ENCODE measurements at regions not wholly inside any gene's neighbourhood (a gene's known extent, or its start where the extent isn't known, plus 50 kb on each side); places are given as distances from the start of the nearest gene placed in this dataset.

DNA sequence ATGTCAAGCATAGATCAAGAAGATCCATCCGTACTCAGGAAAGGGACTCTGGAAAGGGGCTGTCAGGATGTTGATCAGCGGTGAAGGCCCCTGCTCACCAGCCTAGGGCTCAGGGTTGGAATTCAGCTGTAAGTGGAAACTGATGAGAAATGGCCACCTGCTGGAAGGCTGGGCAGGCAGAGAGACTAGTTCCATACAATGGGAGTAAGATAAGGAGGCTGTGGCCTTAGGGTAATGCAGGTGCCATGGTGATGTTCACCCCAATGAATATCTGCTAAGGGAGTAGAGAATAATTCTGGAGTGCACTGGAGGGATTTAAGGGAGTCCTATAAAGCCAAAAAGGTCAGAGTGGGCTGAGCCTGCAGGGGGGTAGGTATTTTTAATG is 256.6 kb downstream of the CYRIA start:
- no peaks in the 10 kb centered on the region for H3K27me3 ChIP-seq
- no peaks in the 10 kb centered on the region for H3K4me1 ChIP-seq
- H3K9me3 ChIP-seq = no peaks in the 10 kb centered on the region
- H3K36me3 ChIP-seq = no peaks in the 10 kb centered on the region
- intact Hi-C loops (cut with DNase I) = no loop called here
- TF ChIP-seq, protein P1, sequence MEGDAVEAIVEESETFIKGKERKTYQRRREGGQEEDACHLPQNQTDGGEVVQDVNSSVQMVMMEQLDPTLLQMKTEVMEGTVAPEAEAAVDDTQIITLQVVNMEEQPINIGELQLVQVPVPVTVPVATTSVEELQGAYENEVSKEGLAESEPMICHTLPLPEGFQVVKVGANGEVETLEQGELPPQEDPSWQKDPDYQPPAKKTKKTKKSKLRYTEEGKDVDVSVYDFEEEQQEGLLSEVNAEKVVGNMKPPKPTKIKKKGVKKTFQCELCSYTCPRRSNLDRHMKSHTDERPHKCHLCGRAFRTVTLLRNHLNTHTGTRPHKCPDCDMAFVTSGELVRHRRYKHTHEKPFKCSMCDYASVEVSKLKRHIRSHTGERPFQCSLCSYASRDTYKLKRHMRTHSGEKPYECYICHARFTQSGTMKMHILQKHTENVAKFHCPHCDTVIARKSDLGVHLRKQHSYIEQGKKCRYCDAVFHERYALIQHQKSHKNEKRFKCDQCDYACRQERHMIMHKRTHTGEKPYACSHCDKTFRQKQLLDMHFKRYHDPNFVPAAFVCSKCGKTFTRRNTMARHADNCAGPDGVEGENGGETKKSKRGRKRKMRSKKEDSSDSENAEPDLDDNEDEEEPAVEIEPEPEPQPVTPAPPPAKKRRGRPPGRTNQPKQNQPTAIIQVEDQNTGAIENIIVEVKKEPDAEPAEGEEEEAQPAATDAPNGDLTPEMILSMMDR (IDR thresholded peaks at IDR 0.05) = no peak
- no peak for TF ChIP-seq POLR2A (IDR thresholded peaks at IDR 0.05)
- no peak for DNase-seq
- H3K27ac ChIP-seq = no peak overlapping the region
- H3K4me3 ChIP-seq (replicated peaks in 1 of 3) = no peak overlapping the region
- WGBS, 2 donors = 85 to 97% methylated on average over 2 of the region's 2 CpGs

DNA sequence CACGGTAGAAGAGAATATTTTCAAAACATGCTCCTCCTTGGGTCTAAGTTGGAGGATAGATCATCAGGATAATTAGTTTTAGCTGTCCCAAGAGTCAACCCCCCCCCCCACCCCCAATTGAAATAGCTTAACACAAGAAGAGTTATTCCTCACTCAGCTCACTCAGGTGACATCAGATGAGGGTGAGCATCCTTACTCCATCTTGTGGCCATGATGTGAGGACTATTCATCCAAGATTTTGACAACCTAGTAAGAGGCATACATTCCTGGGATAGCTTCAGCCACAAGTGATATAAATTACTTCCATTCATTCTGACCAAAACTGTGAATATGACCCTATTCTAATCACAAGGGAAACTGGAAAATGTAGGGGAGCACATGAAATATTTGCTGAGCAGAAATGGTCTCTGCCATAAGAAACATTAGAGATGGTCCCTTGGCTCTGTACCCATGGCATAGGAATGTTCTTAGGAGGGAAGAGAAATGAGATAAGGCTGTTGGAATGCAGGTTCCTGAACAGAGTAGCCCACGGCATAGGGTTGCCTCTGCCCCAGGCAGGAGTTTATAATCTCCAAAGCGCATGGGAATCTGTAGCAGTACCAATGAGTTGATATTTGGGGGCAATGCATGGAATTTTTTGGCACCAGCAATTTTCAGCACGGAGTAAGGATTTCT is 257.2 kb downstream of the CYRIA start:
- H3K9me3 ChIP-seq = no peaks in the 10 kb centered on the region
- intact Hi-C loops (cut with DNase I) = no loop called here
- H3K27me3 ChIP-seq = no peaks in the 10 kb centered on the region
- no peaks in the 10 kb centered on the region for H3K36me3 ChIP-seq
- WGBS, 2 donors = 56 to 69% methylated on average over 4 of the region's 4 CpGs
- DNase-seq = no peak
- H3K4me3 ChIP-seq (replicated peaks in 1 of 3) = no peak overlapping the region
- H3K27ac ChIP-seq = no peak overlapping the region
- no peaks in the 10 kb centered on the region for H3K4me1 ChIP-seq
- TF ChIP-seq, protein P1 (IDR thresholded peaks at IDR 0.05) = no peak
- no peak for TF ChIP-seq POLR2A (IDR thresholded peaks at IDR 0.05)

DNA sequence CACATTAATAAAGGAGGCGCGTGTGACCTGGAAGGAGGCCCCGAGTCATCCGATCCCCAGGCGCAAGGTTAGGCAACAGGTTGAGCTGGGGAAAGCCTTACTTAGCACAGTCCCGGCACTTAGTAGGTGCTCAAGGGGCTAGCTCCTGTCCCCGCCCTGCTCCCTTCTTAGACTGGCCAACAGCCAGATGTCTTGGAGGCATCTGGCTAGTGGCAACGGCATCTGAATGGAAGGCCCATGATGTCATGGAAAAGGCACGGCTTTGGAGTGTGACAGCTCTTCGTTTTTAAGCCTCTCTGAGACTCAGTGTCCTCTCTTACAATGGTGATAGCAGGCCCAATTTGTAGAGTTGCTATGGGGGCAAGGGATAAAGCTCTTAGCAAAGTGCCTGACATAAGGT is 258.3 kb downstream of the CYRIA start:
- Histone ChIP-seq H3K27me3 (no peaks in the 10 kb centered on the region), H3K4me1 (no peaks in the 10 kb centered on the region), H3K9me3 (no peaks in the 10 kb centered on the region), H3K4me3 (replicated peaks in 1 of 3) (no peak overlapping the region), H3K36me3 (no peaks in the 10 kb centered on the region), H3K27ac (no peak overlapping the region)
- no peak for DNase-seq
- no peak for TF ChIP-seq POLR2A (IDR thresholded peaks at IDR 0.05)
- TF ChIP-seq, protein P1 (IDR thresholded peaks at IDR 0.05) = no peak
- 74 to 75% methylated on average over 10 of the region's 10 CpGs for WGBS, 2 donors
- intact Hi-C loops (cut with DNase I) = no loop called here

DNA sequence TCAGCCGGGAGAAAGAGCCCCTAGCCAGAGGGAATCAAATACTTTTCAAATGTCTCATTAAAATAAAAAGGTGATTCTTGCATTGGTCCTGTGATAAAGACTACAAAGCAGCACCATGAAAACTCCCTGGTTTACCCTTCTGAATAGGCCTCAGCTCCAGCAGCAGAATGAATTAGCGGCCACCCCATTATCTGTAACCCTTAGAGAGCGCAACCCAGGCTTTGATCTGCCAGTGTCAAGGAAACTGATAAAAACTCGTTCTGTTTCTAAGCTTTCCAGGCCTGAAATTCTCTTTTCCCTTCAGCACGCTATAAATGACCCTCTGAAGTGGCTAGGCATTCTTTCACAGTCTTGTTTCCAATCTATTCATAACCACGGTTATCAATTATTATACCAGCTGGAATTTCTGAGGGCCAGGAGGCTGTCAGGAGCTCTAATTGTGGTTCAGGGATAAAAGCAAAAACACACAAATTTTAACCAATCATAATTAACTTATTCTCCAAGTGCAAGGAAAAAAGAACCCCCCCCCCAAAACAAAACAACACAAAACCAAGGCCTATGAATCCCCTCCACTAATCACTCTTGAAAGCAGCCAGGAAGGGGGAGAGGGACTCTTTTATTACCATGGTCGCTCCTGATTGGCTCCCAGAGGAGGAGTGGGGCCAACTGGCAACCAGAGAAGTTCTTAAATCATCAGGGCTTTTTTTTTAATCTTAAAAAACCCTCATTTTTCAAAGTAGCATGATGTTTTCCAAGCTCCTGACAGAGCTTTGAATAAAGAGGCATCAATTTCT is 258.9 kb downstream of the CYRIA start:
- no peaks in the 10 kb centered on the region for H3K36me3 ChIP-seq
- no peaks in the 10 kb centered on the region for H3K27me3 ChIP-seq
- WGBS, 2 donors = 72 to 74% methylated on average over 7 of the region's 7 CpGs
- no peaks in the 10 kb centered on the region for H3K9me3 ChIP-seq
- no peak overlapping the region for H3K27ac ChIP-seq
- H3K4me3 ChIP-seq (replicated peaks in 1 of 3) = no peak overlapping the region
- TF ChIP-seq, protein P1 (IDR thresholded peaks at IDR 0.05) = no peak
- no peak for TF ChIP-seq POLR2A (IDR thresholded peaks at IDR 0.05)
- DNase-seq = no peak
- intact Hi-C loops (cut with DNase I) = no loop called here
- H3K4me1 ChIP-seq = no peaks in the 10 kb centered on the region

DNA sequence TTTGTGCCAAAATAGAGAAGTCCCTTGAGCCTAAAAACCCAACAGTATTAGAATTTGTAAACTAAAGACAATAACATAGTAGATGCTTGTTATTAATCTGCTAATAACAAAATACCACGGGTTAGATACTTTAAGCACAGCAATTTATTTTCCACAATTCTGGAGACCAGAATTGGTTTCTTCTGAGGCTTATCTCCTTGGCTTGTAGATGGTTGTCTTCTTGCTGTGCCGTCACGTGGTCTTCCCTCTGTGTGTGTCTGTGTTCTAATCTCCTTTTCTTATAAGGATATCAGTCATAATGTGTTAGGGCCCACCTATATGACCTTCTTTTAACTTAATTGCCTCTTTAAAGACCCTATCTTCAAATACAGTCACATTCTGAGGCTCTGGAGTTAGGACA is 260.1 kb downstream of the CYRIA start:
- Histone ChIP-seq H3K27ac (no peak overlapping the region), H3K36me3 (no peaks in the 10 kb centered on the region), H3K9me3 (no peaks in the 10 kb centered on the region), H3K4me3 (replicated peaks in 1 of 3) (no peak overlapping the region), H3K4me1 (no peaks in the 10 kb centered on the region), H3K27me3 (no peaks in the 10 kb centered on the region)
- WGBS, 2 donors = 87 to 93% methylated on average over 3 of the region's 3 CpGs
- no peak for DNase-seq
- intact Hi-C loops (cut with DNase I) = no loop called here
- TF ChIP-seq, protein P1 (IDR thresholded peaks at IDR 0.05) = no peak

Measured in thyroid gland (tissue), 4 donors.